Endothelial cell (in vitro differentiated cells): ENCODE measurements at regions not wholly inside any gene's neighbourhood (a gene's known extent, or its start where the extent isn't known, plus 50 kb on each side); places are given as distances from the start of the nearest gene placed in this dataset.

ENCODE experiments used
- DNase-seq: peaks from one replicate; pipeline ENCODE4 v3.0.0; 2021; ENCODE audit warnings: low spot score
- H3K27ac Mint-ChIP-seq: one replicate; pipeline ENCODE4 v1.8.0; 2021; ENCODE audit warnings: mixed read lengths, inconsistent platforms; ENCODE audit not compliant: unreplicated experiment
- H3K27me3 Mint-ChIP-seq: one replicate; pipeline ENCODE4 v1.8.0; 2021; ENCODE audit warnings: mild to moderate bottlenecking, moderate library complexity, mixed read lengths, inconsistent platforms; ENCODE audit not compliant: unreplicated experiment
- H3K36me3 Mint-ChIP-seq: one replicate; pipeline ENCODE4 v1.8.0; 2021; ENCODE audit warnings: mild to moderate bottlenecking, low read depth, mixed read lengths, inconsistent platforms; ENCODE audit not compliant: unreplicated experiment
- H3K4me1 Mint-ChIP-seq: one replicate; pipeline ENCODE4 v1.8.0; 2021; ENCODE audit warnings: mild to moderate bottlenecking, mixed read lengths, inconsistent platforms; ENCODE audit not compliant: unreplicated experiment
- H3K4me3 Mint-ChIP-seq: one replicate; pipeline ENCODE4 v1.8.0; 2021; ENCODE audit warnings: mild to moderate bottlenecking, mixed read lengths, inconsistent platforms; ENCODE audit not compliant: unreplicated experiment
- H3K9me3 Mint-ChIP-seq: one replicate; pipeline ENCODE4 v1.8.0; 2021; ENCODE audit warnings: mixed read lengths, inconsistent platforms; ENCODE audit not compliant: unreplicated experiment
- CTCF ChIP-seq: fragments of 200-600 bp; sonication (generic); IDR thresholded peaks from one replicate; pipeline ENCODE4 v1.5.0; 2021; ENCODE audit warnings: antibody characterized with exemption; ENCODE audit not compliant: unreplicated experiment

GRCh38 chr6:123716506-123716905 is 79.8 kb upstream of the TRDN start:
- DNase-seq = no peak
- H3K9me3 Mint-ChIP-seq = no peaks in the 10 kb centered on the region
- no peaks in the 10 kb centered on the region for H3K36me3 Mint-ChIP-seq
- no peaks in the 10 kb centered on the region for H3K4me1 Mint-ChIP-seq
- H3K4me3 Mint-ChIP-seq = no peak overlapping the region
- no peak for TF ChIP-seq CTCF
- peaks cover 4% of the 10 kb centered on the region for H3K27me3 Mint-ChIP-seq
- no peak overlapping the region for H3K27ac Mint-ChIP-seq

- Mint-ChIP-seq H3K27ac (no peak overlapping the region), H3K9me3 (no peaks in the 10 kb centered on the region), H3K4me1 (no peaks in the 10 kb centered on the region), H3K4me3 (no peak overlapping the region), H3K36me3 (no peaks in the 10 kb centered on the region), H3K27me3 (peaks cover 4% of the 10 kb centered on the region)
- DNase-seq = peak; percentile 43
- peak; percentile 84 for TF ChIP-seq CTCF
Measured at GRCh38 chr6:123715006-123715863, 78.5 kb upstream of the TRDN start.

GRCh38 chr6:123712831-123713230 is 76.1 kb upstream of the TRDN start:
- H3K4me3 Mint-ChIP-seq = no peak overlapping the region
- H3K27ac Mint-ChIP-seq = no peak overlapping the region
- no peak for TF ChIP-seq CTCF
- peaks cover 4% of the 10 kb centered on the region for H3K27me3 Mint-ChIP-seq
- no peak for DNase-seq
- H3K36me3 Mint-ChIP-seq = no peaks in the 10 kb centered on the region
- H3K4me1 Mint-ChIP-seq = no peaks in the 10 kb centered on the region
- H3K9me3 Mint-ChIP-seq = no peaks in the 10 kb centered on the region

GRCh38 chr6:123702943-123703342 is 66.2 kb upstream of the TRDN start:
- no peaks in the 10 kb centered on the region for H3K27me3 Mint-ChIP-seq
- no peak for DNase-seq
- TF ChIP-seq CTCF = no peak
- H3K9me3 Mint-ChIP-seq = no peaks in the 10 kb centered on the region
- peaks cover 4% of the 10 kb centered on the region for H3K36me3 Mint-ChIP-seq
- H3K4me3 Mint-ChIP-seq = no peak overlapping the region
- no peak overlapping the region for H3K27ac Mint-ChIP-seq
- H3K4me1 Mint-ChIP-seq = peaks cover 13% of the 10 kb centered on the region

GRCh38 chr6:123687864-123688263 is 51.1 kb upstream of the TRDN start:
- H3K27ac Mint-ChIP-seq = no peak overlapping the region
- H3K4me1 Mint-ChIP-seq = no peaks in the 10 kb centered on the region
- TF ChIP-seq CTCF = no peak

More at GRCh38 chr6:123687864-123688263, 51.1 kb upstream of the TRDN start:
- Mint-ChIP-seq H3K4me3 (no peak overlapping the region), H3K36me3 (no peaks in the 10 kb centered on the region), H3K27me3 (no peaks in the 10 kb centered on the region), H3K9me3 (no peaks in the 10 kb centered on the region)
- DNase-seq = no peak
